Daoy (cell line): ENCODE measurements at regions not wholly inside any gene's neighbourhood (a gene's known extent, or its start where the extent isn't known, plus 50 kb on each side); places are given as distances from the start of the nearest gene placed in this dataset.

Experiments used
- DNase-seq: peaks from one replicate; pipeline ENCODE4 v3.0.0-alpha.2; 2015; ENCODE audit warnings: low read depth

- no peak for DNase-seq
Observed at GRCh38 chr13:39858794-39859193, 203.3 kb downstream of the COG6 start.

- no peak for DNase-seq
Observed at GRCh38 chr13:39859898-39860297, 204.4 kb downstream of the COG6 start.

- DNase-seq = no peak
Observed at GRCh38 chr13:39862900-39863299, 207.4 kb downstream of the COG6 start.

GRCh38 chr13:39864221-39864620, 208.8 kb downstream of the COG6 start:
- no peak for DNase-seq

GRCh38 chr13:39866722-39867121, 211.3 kb downstream of the COG6 start:
- no peak for DNase-seq

- no peak for DNase-seq
Observed at GRCh38 chr13:39867807-39868206, 212.3 kb downstream of the COG6 start.

GRCh38 chr13:39870197-39870747, 214.8 kb downstream of the COG6 start:
- DNase-seq = no peak

GRCh38 chr13:39874331-39875053, 219.0 kb downstream of the COG6 start:
- no peak for DNase-seq

GRCh38 chr13:39875111-39875987, 219.9 kb downstream of the COG6 start:
- peak; percentile 6 for DNase-seq

GRCh38 chr13:39876258-39876657, 220.8 kb downstream of the COG6 start:
- peak; percentile 87 for DNase-seq

GRCh38 chr13:39877134-39877533, 221.7 kb downstream of the COG6 start:
- DNase-seq = no peak

GRCh38 chr13:39879286-39880035, 224.0 kb downstream of the COG6 start:
- no peak for DNase-seq

- DNase-seq = no peak
Observed at GRCh38 chr13:39881383-39881782, 225.9 kb downstream of the COG6 start.

- no peak for DNase-seq
Observed at GRCh38 chr13:39881887-39882286, 226.4 kb downstream of the COG6 start.

GRCh38 chr13:39884166-39884565, 228.7 kb downstream of the COG6 start:
- DNase-seq = no peak

GRCh38 chr13:39886336-39886735, 230.9 kb downstream of the COG6 start:
- no peak for DNase-seq

GRCh38 chr13:39887387-39887786, 231.9 kb downstream of the COG6 start:
- DNase-seq = no peak

- DNase-seq = peak; percentile 13
Observed at GRCh38 chr13:39888865-39889810, 233.7 kb downstream of the COG6 start.

- DNase-seq = no peak
Observed at GRCh38 chr13:39890537-39890936, 235.1 kb downstream of the COG6 start.

- DNase-seq = no peak
Observed at GRCh38 chr13:39892721-39893685, 237.5 kb downstream of the COG6 start.
